Sciatic nerve (tissue), 2 donors: ENCODE measurements at regions not wholly inside any gene's neighbourhood (a gene's known extent, or its start where the extent isn't known, plus 50 kb on each side); places are given as distances from the start of the nearest gene placed in this dataset.
"Not testable (repeated sequence)": the region's sequence is repeated elsewhere in the genome, so short reads cannot be mapped to it uniquely, and the experiment has no call there.

ENCODE experiments used
- ATAC-seq: fragments of 200-7000 bp; cut with Tn5 transposase; one replicate; pipeline ENCODE4 v1.9.1; 2020; ENCODE audit warnings: mild to moderate bottlenecking, moderate library complexity
- DNase-seq: peaks from one replicate; pipeline ENCODE4 v3.0.0-alpha.2; 2020; ENCODE audit warnings: low spot score
- intact Hi-C: fragments of 100-400 bp; cut with DNase I; formaldehyde crosslinking; loops from one replicate; pipeline ENCODE4 v1.14.2; 2022
- donor health status: DM: no; HTN: no; CAD: no.
- donor health status: DM: no; HTN: no; CAD: no.

DNA sequence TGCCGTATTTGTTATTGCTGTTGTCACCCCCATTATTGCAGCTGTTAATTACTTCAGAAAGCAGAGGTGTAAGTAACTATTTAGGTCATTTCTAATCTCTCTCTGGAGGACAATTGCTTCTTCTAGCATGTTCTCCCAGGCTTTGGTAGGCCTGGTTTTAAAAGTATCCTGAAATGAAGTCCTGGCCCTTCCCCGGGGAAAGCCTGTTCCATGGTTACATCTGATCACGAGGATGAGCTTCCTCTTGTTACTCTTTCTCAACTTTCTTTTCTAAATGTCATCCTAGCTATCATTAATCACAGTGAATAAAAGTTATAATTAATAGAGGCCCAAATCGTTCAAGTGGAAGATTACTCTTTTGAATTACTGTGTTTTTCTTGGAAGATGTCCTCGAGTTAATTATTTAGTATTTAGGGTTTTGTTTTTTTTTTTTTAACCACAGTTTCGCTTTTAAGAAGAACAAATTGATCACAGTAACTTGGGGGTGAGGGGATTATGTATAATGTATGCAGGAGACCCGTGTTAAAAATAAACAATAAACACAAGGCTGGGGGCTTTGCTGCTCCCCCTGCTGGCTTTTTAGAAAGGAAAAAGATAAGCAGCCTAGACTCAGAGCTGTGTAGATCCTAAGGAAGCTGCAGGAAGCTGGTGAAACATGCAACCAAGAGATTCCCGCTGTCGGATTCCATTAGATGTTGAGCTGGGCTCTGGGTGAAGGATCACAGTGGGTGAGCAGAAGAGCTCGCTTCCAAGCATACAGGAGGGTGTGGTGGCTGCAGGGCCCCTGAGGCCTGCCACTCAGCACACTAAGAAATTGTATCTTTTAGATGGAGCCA is 420.1 kb downstream of the FUT8 start:
- intact Hi-C loops, result no loop called here
- DNase-seq (no peak), ATAC-seq (peak; percentile 76)

DNA sequence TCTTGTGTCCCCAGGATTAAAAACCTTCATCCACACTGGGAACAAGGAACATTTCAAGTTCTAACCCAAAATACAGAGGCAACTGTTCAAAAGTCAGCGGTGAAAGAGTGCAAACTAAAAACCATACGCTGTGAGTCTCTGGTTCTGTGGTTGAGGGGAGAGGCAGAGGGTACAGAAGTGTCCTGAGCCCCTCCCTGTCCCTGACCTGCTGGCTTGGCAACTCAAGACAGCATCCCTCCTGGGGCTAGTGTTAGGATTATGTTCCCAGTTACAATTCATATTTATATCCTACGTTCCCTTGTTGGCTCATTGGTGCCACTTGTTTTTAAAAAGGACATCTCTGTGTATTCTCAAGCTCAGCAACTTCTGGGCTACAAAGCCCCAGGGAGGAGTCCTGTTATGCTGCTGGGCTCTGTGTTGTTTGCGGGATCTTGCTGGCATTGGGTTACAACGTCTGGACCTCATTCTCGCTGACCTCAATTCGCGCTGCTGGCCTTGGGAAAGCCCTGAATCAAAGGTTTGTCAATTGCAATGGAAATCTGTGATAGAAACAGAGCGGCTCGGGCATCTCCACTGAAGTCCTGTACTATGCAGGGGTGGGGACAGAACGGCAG is 420.8 kb downstream of the FUT8 start:
- intact Hi-C loops, result no loop called here
- no peak for DNase-seq
- ATAC-seq, result peak; percentile 30

DNA sequence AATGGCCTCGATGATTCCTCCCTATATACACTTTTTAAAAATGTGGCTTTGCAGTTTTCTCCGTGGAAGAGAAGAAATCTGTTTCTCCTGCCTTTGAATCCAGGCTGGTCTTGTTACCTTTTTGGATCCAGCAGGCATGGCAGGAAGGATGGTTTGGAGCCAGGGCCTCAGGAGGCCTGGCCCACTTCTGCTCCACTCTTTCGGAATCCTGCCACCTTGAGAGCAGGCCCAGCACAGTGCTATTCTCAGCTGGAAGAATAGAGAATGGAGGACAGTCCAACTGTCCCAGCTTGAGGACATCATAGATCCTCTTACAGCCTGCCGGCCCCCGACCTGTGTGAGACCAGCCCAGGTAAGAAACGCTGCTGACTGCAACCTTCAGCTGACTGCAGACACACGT is 421.5 kb downstream of the FUT8 start:
- intact Hi-C loops, result no loop called here
- DNase-seq (no peak), ATAC-seq (no peak)

DNA sequence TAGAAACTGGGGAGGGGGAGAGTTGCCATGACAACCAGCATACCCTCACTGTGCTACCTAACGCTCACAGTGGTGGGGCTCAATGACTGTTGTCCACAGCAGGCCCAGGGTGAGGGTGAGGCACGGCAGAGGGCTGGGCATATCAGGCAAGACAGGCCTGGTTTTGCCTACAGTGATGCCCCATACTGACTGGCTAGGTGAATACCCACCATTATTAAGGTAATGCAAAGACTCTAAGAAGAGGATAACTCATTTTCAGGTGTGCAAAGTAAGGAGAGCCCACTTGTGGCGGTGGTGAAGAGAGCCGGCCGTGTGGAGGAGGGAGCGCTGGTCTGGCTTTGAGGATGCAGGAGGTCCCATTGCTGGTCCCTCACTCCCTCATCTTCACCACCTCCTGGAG is 422.3 kb downstream of the FUT8 start:
- intact Hi-C loops, result no loop called here
- ATAC-seq (no peak), DNase-seq (no peak)

DNA sequence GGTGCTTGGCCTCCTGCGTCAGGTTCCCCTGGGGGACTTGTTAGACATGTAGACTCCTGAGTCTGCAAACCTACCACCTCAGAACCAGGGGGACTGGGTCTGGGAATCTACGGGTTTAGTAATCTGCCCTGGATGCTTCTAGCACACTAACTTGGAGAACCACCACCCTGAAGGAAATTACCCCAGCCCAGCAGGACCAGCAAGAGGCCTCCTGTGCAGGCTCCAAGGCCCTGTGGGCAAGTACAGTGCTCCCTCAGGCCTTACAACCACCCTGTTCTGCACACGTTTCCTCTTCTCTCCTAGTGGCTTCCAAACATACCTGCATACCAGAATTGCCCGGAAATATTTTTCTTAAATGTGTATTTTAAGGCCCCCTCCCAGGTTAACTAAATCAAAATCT is 423.0 kb downstream of the FUT8 start:
- no peak for ATAC-seq
- intact Hi-C loops, result no loop called here
- no peak for DNase-seq

DNA sequence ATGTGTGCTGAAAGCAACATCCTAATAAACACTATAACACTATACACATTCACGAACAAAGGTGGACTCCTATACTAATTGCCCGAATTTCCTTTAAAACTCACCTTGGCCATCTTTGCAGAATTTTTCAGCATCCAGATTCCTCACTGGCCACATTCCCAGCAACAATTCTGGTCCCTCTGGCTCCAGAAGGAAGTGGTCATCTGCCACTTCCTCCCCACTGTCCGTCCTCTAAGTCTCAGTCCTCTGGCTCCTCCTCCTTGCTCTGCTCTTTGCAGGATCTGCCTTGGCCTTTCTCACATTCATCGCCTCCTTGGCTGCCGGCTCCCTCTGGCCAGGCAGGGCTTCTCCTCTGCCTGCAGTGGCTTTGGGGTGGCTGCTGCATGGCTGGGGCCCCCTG is 426.0 kb downstream of the FUT8 start:
- intact Hi-C loops, result no loop called here
- DNase-seq, result no peak
- ATAC-seq, result no peak

DNA sequence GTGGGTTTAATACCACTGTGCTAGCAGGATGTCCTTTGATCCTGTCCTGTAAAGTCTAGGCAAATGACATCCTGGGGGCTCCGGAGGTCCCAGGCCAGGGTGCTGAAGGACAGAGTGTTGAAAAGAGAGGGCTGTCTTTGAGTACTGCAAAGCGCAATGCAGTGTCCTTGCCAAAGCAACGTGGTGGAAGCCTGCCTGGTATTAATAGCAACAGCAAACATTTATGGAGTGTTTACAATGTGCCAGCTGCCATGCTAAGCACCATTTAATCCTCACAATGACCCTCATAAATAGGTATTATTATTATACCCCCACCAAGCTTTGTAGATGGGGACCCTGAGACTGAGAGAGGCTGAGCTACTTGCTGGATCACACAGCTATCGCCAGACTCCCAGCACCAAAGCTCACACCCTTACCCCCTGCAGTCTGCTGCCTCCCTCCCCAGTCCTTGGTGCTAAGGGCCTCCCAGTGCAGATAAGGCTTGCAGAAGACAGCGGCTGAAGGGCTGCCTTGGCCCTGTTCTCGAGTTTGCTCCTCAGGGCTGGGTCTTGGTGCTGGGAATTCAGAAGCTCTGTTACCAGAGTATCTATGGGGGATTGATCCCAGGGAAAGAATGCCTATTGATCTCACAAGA is 427.7 kb downstream of the FUT8 start:
- intact Hi-C loops, result no loop called here
- no peak for ATAC-seq

DNA sequence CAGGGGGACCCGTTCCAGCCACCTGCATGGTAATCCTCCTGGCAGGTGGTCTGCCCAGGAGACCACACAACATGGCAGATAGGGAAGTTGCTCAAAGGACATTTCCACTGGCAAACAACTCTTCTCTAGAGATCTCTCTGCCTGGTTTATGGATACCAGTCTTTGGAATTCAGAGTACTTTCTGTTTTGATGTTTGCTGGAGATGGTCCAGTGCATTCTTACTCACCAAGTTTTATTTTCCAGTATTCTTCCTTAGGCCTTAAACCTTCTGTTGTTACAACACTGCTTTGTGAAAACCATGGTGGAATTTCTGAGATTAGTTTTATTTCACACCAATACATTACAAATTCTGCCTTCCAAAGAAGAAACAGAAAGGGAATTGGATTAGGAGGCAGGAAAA is 428.3 kb downstream of the FUT8 start:
- ATAC-seq, result no peak
- intact Hi-C loops, result no loop called here

More for the DNA sequence above, 427.7 kb downstream of the FUT8 start:
- DNase-seq, result no peak

DNA sequence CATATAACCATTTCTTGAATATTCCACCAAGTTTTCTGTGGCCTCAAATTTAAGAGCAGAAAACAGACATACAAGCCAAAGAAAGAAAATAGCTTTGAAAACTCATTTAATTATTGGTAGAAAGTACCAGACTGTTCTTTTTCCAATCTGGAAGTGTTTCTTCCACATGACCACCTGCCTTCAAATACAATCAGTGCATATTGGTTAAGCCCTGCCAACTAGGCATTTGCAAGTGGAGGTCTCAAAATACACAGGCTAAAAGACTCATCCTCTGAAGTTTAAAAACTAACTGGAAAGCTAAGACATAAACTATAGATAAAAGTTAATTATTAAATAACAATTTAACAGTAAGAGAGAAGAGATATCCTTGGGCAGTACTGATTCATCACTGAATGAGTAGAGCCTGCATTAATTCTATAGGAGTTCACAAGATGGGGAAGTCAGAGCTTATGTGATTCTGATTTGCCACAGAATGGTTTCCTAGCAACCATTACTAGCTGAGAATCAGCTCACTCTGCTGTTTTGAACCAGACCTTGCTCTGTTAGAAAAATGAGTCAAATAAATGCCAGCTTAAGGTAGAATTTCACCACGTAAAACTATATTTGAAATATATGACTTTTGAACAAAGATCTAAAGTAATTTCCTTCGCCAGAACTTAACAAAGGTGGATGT is 433.8 kb downstream of the FUT8 start:
- no peak for DNase-seq
- intact Hi-C loops, result no loop called here
- ATAC-seq, result no peak

More for the DNA sequence above, 428.3 kb downstream of the FUT8 start:
- no peak for DNase-seq

DNA sequence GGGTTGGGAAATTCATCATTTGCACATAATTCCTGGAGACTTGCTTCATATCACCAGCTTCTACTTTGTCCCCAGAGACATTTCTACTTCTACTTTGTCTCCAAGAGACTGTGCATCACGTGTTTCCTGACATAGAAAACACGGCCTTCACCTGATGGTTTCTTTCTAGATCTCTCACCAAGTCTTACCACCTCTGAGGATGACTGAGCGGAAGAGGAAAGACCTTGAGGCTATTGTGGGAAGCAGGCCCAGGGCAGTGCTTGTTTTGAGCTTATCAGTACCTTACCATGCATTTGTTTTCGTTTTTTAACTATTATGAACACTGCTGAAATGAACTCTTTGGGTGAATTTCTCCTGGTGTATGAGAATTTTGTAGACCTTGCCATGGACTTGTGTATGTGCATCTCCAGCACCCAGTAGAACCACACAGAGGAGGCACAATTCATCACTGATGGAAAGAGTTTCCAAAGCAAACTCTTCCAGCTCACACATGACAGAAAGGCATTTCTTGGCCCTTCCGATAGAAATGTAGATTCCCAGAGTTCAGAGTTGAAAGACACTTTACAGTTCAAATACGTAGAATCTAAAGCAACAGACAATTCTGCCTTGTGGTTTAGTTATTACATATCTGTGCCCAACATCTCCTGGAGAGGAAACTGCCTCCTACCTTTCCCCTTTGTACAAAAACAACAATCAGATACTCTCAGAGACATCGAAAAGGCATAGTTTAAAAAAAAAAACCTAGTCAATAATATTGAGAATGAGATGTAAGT is 434.7 kb downstream of the FUT8 start:
- intact Hi-C loops, result no loop called here
- no peak for ATAC-seq
- DNase-seq, result no peak

DNA sequence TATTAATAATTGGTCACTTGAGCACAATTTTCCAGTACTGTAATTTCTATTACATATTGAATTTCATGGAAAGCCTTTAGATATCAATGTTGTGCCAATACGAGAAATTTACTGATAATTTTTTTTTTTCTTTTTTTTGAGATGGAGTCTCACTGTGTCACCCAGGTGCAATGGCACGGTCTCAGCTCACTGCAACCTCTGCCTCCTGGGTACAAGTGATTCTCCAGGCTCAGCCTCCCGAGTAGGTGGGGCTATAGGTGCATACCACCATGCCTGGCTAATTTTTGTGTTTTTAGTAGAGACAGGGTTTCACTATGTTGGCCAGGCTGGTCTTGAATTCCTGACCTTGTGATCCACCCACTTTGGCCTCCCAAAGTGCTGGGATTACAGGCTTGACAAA is 435.4 kb downstream of the FUT8 start:
- DNase-seq, ATAC-seq, intact Hi-C loops: not testable (repeated sequence)

DNA sequence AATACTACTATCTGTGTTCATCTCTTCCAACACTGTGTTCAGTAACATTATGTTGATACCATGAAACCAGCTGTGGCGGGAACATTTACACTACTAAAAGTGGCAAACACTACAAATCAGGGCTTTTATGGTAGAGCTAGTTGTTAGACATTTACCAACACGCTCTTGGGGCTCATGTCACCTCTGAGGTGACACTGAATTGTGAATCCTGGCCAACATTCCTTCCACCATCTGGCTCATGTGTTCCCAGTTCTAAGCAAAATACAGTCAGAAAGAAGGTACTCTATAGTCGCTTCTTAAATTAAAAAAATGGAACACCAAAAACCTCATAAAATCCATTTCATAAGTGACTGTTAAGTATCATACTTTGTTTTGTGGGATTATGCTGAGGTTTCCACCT is 436.6 kb downstream of the FUT8 start:
- intact Hi-C loops, result no loop called here
- ATAC-seq (no peak), DNase-seq (no peak)

DNA sequence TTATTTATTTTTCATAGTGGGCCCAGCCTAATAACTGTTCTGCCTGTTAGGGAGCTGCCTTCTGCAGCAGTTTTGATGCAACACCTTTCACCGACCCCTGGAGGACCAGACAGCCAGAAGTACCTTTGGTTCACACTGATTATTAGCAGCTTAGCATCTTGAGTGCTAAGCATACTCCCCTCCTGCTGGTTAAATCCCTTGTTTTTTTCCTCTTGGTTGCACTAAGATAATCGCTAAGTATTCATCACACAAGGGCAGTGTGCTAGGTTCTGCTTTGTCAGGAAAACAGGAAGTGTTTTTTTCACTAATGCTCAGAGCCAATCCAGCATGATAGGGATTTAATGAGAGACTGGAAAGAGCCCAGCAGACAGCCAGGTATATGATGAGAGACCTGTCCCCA is 437.0 kb downstream of the FUT8 start:
- DNase-seq (no peak), ATAC-seq (no peak)
- intact Hi-C loops, result no loop called here

DNA sequence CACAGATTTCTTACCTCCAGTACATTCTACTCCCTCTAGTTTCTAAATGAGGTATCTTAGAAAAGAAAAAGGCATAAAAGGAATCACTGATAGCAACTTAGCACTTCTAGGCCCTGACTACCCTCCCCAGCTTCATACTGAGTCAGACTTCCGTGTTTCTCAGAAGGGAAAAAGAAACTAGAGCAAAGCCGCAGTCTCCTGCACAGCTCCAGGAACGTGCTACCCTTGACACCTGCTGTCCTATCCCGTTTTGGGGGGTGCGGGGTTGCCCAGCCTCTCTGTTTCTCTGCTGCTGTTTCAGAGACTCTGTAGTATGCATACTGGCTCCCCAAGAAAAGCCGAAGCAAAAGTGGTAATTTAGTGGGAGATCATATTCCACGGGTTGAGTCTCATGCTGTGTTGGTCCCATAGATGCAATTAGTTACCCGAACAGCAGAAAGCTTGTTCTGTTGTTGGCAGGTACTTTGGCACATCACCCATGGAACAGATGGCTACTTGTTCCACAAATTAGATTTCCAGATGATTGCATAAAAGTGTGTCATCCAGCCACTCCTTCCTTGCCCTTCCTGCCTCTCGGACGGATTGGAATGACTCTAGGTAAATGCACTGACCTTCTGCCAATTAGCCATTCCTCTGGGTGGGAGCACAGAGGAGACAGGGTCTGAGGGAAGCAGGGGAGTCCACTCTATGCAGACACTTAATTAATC is 438.1 kb downstream of the FUT8 start:
- ATAC-seq (no peak), DNase-seq (no peak)
- intact Hi-C loops, result no loop called here

DNA sequence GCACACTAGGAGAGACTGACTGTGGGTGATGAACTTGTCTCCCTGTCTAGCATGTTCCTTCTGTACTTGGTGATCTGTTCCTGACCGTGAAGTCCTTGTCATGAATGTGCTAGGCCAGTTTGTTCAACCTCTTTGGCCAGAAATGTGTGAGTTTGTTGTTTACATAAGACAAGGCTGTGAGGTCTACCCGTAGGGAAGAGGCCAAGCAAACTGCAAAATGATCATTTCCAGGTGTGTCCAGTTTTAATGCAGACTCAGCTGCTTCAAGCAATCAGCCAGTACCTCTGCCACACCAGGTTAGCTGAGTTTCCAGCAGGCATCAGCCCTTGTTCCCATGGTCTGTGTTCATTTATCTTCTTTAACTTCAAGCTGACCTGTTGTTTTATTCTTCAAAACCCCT is 440.2 kb downstream of the FUT8 start:
- ATAC-seq (no peak), DNase-seq (no peak)
- intact Hi-C loops, result no loop called here

DNA sequence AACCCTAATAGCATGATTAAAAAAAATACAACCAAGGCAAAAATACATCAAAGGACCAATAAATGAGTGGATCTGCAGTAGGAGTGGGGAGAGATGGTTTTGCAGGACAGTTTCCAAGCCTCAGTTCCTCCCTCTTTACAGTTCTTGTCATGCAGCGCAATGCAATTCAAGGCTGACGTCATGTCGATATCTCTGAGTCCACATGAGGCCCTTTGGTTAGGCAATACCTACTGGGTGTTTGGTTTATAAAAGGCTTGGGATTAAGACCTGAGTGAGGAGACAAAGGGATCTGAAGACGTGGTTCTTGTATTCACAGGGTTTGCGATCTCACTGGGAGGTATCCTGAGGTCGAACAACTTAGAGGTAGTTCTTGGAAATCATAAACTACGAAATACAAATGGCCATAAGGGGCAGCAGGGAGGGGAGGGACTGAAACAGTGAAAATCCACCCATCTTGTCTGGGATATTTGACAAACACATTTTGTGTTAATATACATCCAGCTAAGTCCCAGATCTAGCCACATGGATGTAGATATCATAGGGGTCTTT is 441.0 kb downstream of the FUT8 start:
- intact Hi-C loops, result no loop called here
- no peak for ATAC-seq
- DNase-seq, result no peak

DNA sequence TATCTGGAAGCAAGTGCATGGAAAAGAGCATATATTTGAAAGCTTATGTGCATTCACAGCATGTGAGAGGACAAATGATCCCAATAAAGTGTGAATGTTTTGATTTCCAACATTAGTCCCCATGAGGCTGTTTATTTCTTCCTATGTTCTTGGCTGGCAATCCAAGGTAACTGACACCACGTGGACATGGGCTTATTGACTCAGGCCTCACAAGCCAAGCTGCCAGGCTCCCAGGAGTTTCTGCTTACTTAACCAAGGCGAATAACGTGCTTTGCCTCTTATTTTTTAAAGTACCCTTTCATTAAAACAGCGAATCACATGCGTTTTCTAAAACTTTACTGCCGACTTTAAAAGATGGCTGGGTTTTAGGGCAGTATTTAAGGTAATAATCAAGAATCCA is 441.7 kb downstream of the FUT8 start:
- DNase-seq, result no peak
- no peak for ATAC-seq
- intact Hi-C loops, result no loop called here

DNA sequence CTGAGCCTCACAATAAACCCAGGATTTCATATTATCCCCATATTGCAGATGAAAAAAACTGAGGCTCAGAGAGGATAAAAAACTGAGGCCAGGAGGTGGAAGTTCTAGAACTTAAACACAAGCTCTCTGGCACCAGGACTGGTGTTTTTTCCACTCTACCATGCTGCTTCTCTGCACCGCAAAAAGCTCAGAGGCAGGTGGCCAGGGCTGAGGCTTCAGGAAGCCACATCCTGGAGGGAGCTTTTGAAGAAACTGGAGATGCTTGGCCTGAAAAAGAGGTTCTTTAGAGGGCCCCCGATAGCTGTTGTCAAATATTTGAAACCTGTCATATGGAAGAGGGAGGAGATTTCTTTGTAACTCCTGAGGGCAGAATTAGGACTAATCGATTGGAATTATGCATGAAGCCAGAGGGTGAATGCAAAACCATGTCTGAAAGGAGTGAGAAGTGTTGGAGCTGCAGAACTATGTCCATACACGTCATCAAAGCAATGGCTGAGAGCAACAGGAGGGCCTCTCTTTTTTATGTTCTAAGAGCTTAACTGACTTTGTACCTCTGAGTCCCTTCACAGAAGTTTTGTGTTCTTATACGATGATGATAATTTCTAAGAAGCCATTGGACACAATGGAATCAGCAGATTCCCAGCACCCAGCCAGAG is 448.6 kb downstream of the FUT8 start:
- ATAC-seq (no peak), DNase-seq (no peak)
- intact Hi-C loops, result no loop called here
